Activated naive CD4-positive, alpha-beta T cell treated with anti-CD3 and anti-CD28 coated beads, Interleukin-2, amount 10 ng/mL, durations not matched to agents 7 days and 5 days (primary cell): ENCODE measurements at regions not wholly inside any gene's neighbourhood (a gene's known extent, or its start where the extent isn't known, plus 50 kb on each side); places are given as distances from the start of the nearest gene placed in this dataset.

Experiments used
- CTCF ChIA-PET: fragments of 350-600 bp; sonication (Branson Sonifier 250); formaldehyde crosslinking; loops from one replicate; lab custom pipeline; 2021; ENCODE audit warnings: antibody characterized with exemption; lab: Charles Lee
- DNase-seq: peaks from one replicate; pipeline ENCODE4 v3.0.0-alpha.2; 2020
- H3K27ac Mint-ChIP-seq: one replicate; pipeline ENCODE4 v1.8.0; 2021; ENCODE audit warnings: mild to moderate bottlenecking, moderate library complexity, mixed read lengths
- H3K27me3 Mint-ChIP-seq: one replicate; pipeline ENCODE4 v1.8.0; 2021; ENCODE audit warnings: mild to moderate bottlenecking, mixed read lengths
- H3K36me3 Mint-ChIP-seq: one replicate; pipeline ENCODE4 v1.8.0; 2021; ENCODE audit warnings: mixed read lengths
- H3K4me1 Mint-ChIP-seq: one replicate; pipeline ENCODE4 v1.8.0; 2021; ENCODE audit warnings: mixed read lengths
- H3K4me3 Mint-ChIP-seq: one replicate; pipeline ENCODE4 v1.8.0; 2021; ENCODE audit warnings: mild to moderate bottlenecking, moderate library complexity, mixed read lengths
- H3K9me3 Mint-ChIP-seq: one replicate; pipeline ENCODE4 v1.8.0; 2021; ENCODE audit warnings: mixed read lengths

GRCh38 chr11:122248131-122248530, 132.1 kb upstream of the BLID start:
- CTCF ChIA-PET: no interaction called here
- H3K4me1 Mint-ChIP-seq: no peaks in the 10 kb centered on the region
- DNase-seq: no peak
- no peaks in the 10 kb centered on the region for H3K27me3 Mint-ChIP-seq
- H3K9me3 Mint-ChIP-seq: no peaks in the 10 kb centered on the region
- H3K27ac Mint-ChIP-seq: no peak overlapping the region
- no peaks in the 10 kb centered on the region for H3K36me3 Mint-ChIP-seq
- H3K4me3 Mint-ChIP-seq: no peak overlapping the region

- Mint-ChIP-seq H3K27ac (no peak overlapping the region), H3K4me3 (no peak overlapping the region), H3K9me3 (no peaks in the 10 kb centered on the region), H3K36me3 (no peaks in the 10 kb centered on the region), H3K4me1 (no peaks in the 10 kb centered on the region), H3K27me3 (no peaks in the 10 kb centered on the region)
- no peak for DNase-seq
- CTCF ChIA-PET: no interaction called here
Measured at GRCh38 chr11:122246874-122247273, 130.9 kb upstream of the BLID start.

GRCh38 chr11:122242731-122243130, 126.7 kb upstream of the BLID start:
- Mint-ChIP-seq H3K4me1 (no peaks in the 10 kb centered on the region), H3K36me3 (no peaks in the 10 kb centered on the region), H3K27me3 (no peaks in the 10 kb centered on the region), H3K4me3 (no peak overlapping the region), H3K27ac (no peak overlapping the region), H3K9me3 (peaks cover 5% of the 10 kb centered on the region)
- CTCF ChIA-PET: no interaction called here
- DNase-seq: no peak

- CTCF ChIA-PET: no interaction called here
- Mint-ChIP-seq H3K9me3 (peaks cover 5% of the 10 kb centered on the region), H3K27me3 (no peaks in the 10 kb centered on the region), H3K36me3 (no peaks in the 10 kb centered on the region), H3K27ac (no peak overlapping the region), H3K4me3 (no peak overlapping the region), H3K4me1 (no peaks in the 10 kb centered on the region)
- DNase-seq: no peak
Measured at GRCh38 chr11:122241566-122241965, 125.6 kb upstream of the BLID start.

- DNase-seq: no peak
- CTCF ChIA-PET: no interaction called here
- no peak overlapping the region for H3K4me3 Mint-ChIP-seq
- no peaks in the 10 kb centered on the region for H3K36me3 Mint-ChIP-seq
- no peaks in the 10 kb centered on the region for H3K27me3 Mint-ChIP-seq
- no peak overlapping the region for H3K27ac Mint-ChIP-seq
- peaks cover 5% of the 10 kb centered on the region for H3K9me3 Mint-ChIP-seq
- no peaks in the 10 kb centered on the region for H3K4me1 Mint-ChIP-seq
Measured at GRCh38 chr11:122240638-122241037, 124.6 kb upstream of the BLID start.

GRCh38 chr11:122235615-122236014, 119.6 kb upstream of the BLID start:
- H3K4me3 Mint-ChIP-seq: no peak overlapping the region
- H3K4me1 Mint-ChIP-seq: no peaks in the 10 kb centered on the region
- H3K36me3 Mint-ChIP-seq: no peaks in the 10 kb centered on the region
- no peak for DNase-seq
- no peak overlapping the region for H3K27ac Mint-ChIP-seq
- no peaks in the 10 kb centered on the region for H3K27me3 Mint-ChIP-seq
- CTCF ChIA-PET: no interaction called here
- H3K9me3 Mint-ChIP-seq: peaks cover 5% of the 10 kb centered on the region

- Mint-ChIP-seq H3K4me1 (no peaks in the 10 kb centered on the region), H3K4me3 (no peak overlapping the region), H3K36me3 (no peaks in the 10 kb centered on the region), H3K9me3 (peaks cover 5% of the 10 kb centered on the region), H3K27me3 (no peaks in the 10 kb centered on the region), H3K27ac (no peak overlapping the region)
- DNase-seq: no peak
- CTCF ChIA-PET: no interaction called here
Measured at GRCh38 chr11:122234780-122235179, 118.8 kb upstream of the BLID start.

- DNase-seq: no peak
- no peaks in the 10 kb centered on the region for H3K4me1 Mint-ChIP-seq
- H3K36me3 Mint-ChIP-seq: no peaks in the 10 kb centered on the region
- no peak overlapping the region for H3K27ac Mint-ChIP-seq
- CTCF ChIA-PET: no interaction called here
- H3K4me3 Mint-ChIP-seq: no peak overlapping the region
- H3K9me3 Mint-ChIP-seq: peaks cover 5% of the 10 kb centered on the region
- H3K27me3 Mint-ChIP-seq: no peaks in the 10 kb centered on the region
Measured at GRCh38 chr11:122234257-122234656, 118.2 kb upstream of the BLID start.

GRCh38 chr11:122232985-122233384, 117.0 kb upstream of the BLID start:
- H3K27ac Mint-ChIP-seq: no peak overlapping the region
- H3K4me3 Mint-ChIP-seq: no peak overlapping the region
- no peaks in the 10 kb centered on the region for H3K9me3 Mint-ChIP-seq
- H3K36me3 Mint-ChIP-seq: no peaks in the 10 kb centered on the region
- no peaks in the 10 kb centered on the region for H3K4me1 Mint-ChIP-seq
- no peak for DNase-seq
- CTCF ChIA-PET: no interaction called here
- H3K27me3 Mint-ChIP-seq: no peaks in the 10 kb centered on the region

- no peaks in the 10 kb centered on the region for H3K4me1 Mint-ChIP-seq
- H3K27me3 Mint-ChIP-seq: no peaks in the 10 kb centered on the region
- no peaks in the 10 kb centered on the region for H3K9me3 Mint-ChIP-seq
- no peak overlapping the region for H3K4me3 Mint-ChIP-seq
- DNase-seq: no peak
- no peak overlapping the region for H3K27ac Mint-ChIP-seq
- CTCF ChIA-PET: no interaction called here
- no peaks in the 10 kb centered on the region for H3K36me3 Mint-ChIP-seq
Measured at GRCh38 chr11:122230385-122230755, 114.4 kb upstream of the BLID start.

GRCh38 chr11:122229481-122230384, 113.7 kb upstream of the BLID start:
- H3K27me3 Mint-ChIP-seq: no peaks in the 10 kb centered on the region
- no peaks in the 10 kb centered on the region for H3K36me3 Mint-ChIP-seq
- no peak overlapping the region for H3K27ac Mint-ChIP-seq
- CTCF ChIA-PET: no interaction called here
- H3K4me3 Mint-ChIP-seq: no peak overlapping the region
- DNase-seq: no peak
- no peaks in the 10 kb centered on the region for H3K4me1 Mint-ChIP-seq
- no peaks in the 10 kb centered on the region for H3K9me3 Mint-ChIP-seq

GRCh38 chr11:122229078-122229477, 113.1 kb upstream of the BLID start:
- no peaks in the 10 kb centered on the region for H3K9me3 Mint-ChIP-seq
- CTCF ChIA-PET: no interaction called here
- DNase-seq: no peak
- H3K27ac Mint-ChIP-seq: no peak overlapping the region
- no peaks in the 10 kb centered on the region for H3K4me1 Mint-ChIP-seq
- H3K27me3 Mint-ChIP-seq: no peaks in the 10 kb centered on the region
- no peaks in the 10 kb centered on the region for H3K36me3 Mint-ChIP-seq
- no peak overlapping the region for H3K4me3 Mint-ChIP-seq

- no peak overlapping the region for H3K4me3 Mint-ChIP-seq
- peaks cover 4% of the 10 kb centered on the region for H3K27me3 Mint-ChIP-seq
- no peaks in the 10 kb centered on the region for H3K9me3 Mint-ChIP-seq
- no peak overlapping the region for H3K27ac Mint-ChIP-seq
- CTCF ChIA-PET: interaction anchor here (1.8 kb wide), 1 partner anchor 11 kb away, joined by 10 read pairs; no protein-coding TSS in a partner anchor
- H3K36me3 Mint-ChIP-seq: no peaks in the 10 kb centered on the region
- H3K4me1 Mint-ChIP-seq: no peaks in the 10 kb centered on the region
- no peak for DNase-seq
Measured at GRCh38 chr11:122226810-122227379, 110.9 kb upstream of the BLID start.

- Mint-ChIP-seq H3K27ac (no peak overlapping the region), H3K27me3 (peaks cover 4% of the 10 kb centered on the region), H3K9me3 (no peaks in the 10 kb centered on the region), H3K4me1 (no peaks in the 10 kb centered on the region), H3K36me3 (no peaks in the 10 kb centered on the region), H3K4me3 (no peak overlapping the region)
- DNase-seq: no peak
- CTCF ChIA-PET: interaction anchor here (0.8 to 1.6 kb wide), 2 partner anchors 9 to 12 kb away, joined by 3 read pairs; no protein-coding TSS in a partner anchor
Measured at GRCh38 chr11:122224867-122225266, 108.9 kb upstream of the BLID start.

GRCh38 chr11:122220321-122220720, 104.3 kb upstream of the BLID start:
- Mint-ChIP-seq H3K9me3 (no peaks in the 10 kb centered on the region), H3K4me3 (no peak overlapping the region), H3K27ac (no peak overlapping the region), H3K4me1 (no peaks in the 10 kb centered on the region), H3K36me3 (no peaks in the 10 kb centered on the region), H3K27me3 (peaks cover 10% of the 10 kb centered on the region)
- DNase-seq: no peak
- CTCF ChIA-PET: no interaction called here
